GM21447 (cell line): ENCODE measurements at regions not wholly inside any gene's neighbourhood (a gene's known extent, or its start where the extent isn't known, plus 50 kb on each side); places are given as distances from the start of the nearest gene placed in this dataset.

Experiments
- ATAC-seq: cut with Tn5 transposase; IDR thresholded peaks from one replicate; pipeline ENCODE4 v1.9.1; 2021; ENCODE audit not compliant: unreplicated experiment

GRCh38 chr18:78711971-78712370, 267.6 kb upstream of the SALL3 start:
- ATAC-seq: no peak

- ATAC-seq: no peak
Observed at GRCh38 chr18:78713069-78713468, 266.5 kb upstream of the SALL3 start.

GRCh38 chr18:78713726-78714125, 265.9 kb upstream of the SALL3 start:
- no peak for ATAC-seq

- ATAC-seq: no peak
Observed at GRCh38 chr18:78716022-78716421, 263.6 kb upstream of the SALL3 start.

GRCh38 chr18:78716581-78716980, 263.0 kb upstream of the SALL3 start:
- ATAC-seq: no peak

- ATAC-seq: no peak
Observed at GRCh38 chr18:78717051-78717765, 262.4 kb upstream of the SALL3 start.

- no peak for ATAC-seq
Observed at GRCh38 chr18:78717766-78718150, 261.9 kb upstream of the SALL3 start.

- ATAC-seq: no peak
Observed at GRCh38 chr18:78719821-78720220, 259.8 kb upstream of the SALL3 start.

- no peak for ATAC-seq
Observed at GRCh38 chr18:78720456-78721237, 259.0 kb upstream of the SALL3 start.

GRCh38 chr18:78721238-78721875, 258.3 kb upstream of the SALL3 start:
- ATAC-seq: no peak

GRCh38 chr18:78721981-78722380, 257.6 kb upstream of the SALL3 start:
- ATAC-seq: no peak

- no peak for ATAC-seq
Observed at GRCh38 chr18:78722386-78722785, 257.2 kb upstream of the SALL3 start.

GRCh38 chr18:78722929-78723710, 256.5 kb upstream of the SALL3 start:
- no peak for ATAC-seq

- ATAC-seq: no peak
Observed at GRCh38 chr18:78724214-78724914, 255.3 kb upstream of the SALL3 start.

- no peak for ATAC-seq
Observed at GRCh38 chr18:78725426-78725825, 254.2 kb upstream of the SALL3 start.

- no peak for ATAC-seq
Observed at GRCh38 chr18:78726326-78727056, 253.1 kb upstream of the SALL3 start.

GRCh38 chr18:78727057-78727739, 252.4 kb upstream of the SALL3 start:
- no peak for ATAC-seq

GRCh38 chr18:78727877-78728783, 251.5 kb upstream of the SALL3 start:
- no peak for ATAC-seq
